ENCODE measurements at regions not wholly inside any gene's neighbourhood (a gene's known extent, or its start where the extent isn't known, plus 50 kb on each side); places are given as distances from the start of the nearest gene placed in this dataset.
"Not testable (repeated sequence)": the region's sequence is repeated elsewhere in the genome, so short reads cannot be mapped to it uniquely, and the experiment has no call there.

GRCh38 chr5:39946356-39947045 is 521.7 kb upstream of the DAB2 start:
- DNase-seq = no peak

GRCh38 chr5:39945870-39946269 is 521.1 kb upstream of the DAB2 start:
- DNase-seq = no peak

- DNase-seq = no peak
These were observed 519.0 kb upstream of the DAB2 start for GRCh38 chr5:39943811-39944210.

GRCh38 chr5:39942606-39943005 is 517.8 kb upstream of the DAB2 start:
- DNase-seq = no peak

- DNase-seq = no peak
These were observed 516.6 kb upstream of the DAB2 start for GRCh38 chr5:39941416-39941815.

- DNase-seq = no peak
These were observed 510.1 kb upstream of the DAB2 start for GRCh38 chr5:39934830-39935229.

- no peak for DNase-seq
These were observed 508.3 kb upstream of the DAB2 start for GRCh38 chr5:39933061-39933460.

GRCh38 chr5:39928709-39929108 is 503.9 kb upstream of the DAB2 start:
- no peak for DNase-seq

GRCh38 chr5:39919876-39920275 is 495.1 kb upstream of the DAB2 start:
- no peak for DNase-seq

GRCh38 chr5:39912906-39913305 is 488.1 kb upstream of the DAB2 start:
- DNase-seq = no peak

- not testable (repeated sequence) for DNase-seq
These were observed 482.6 kb upstream of the DAB2 start for GRCh38 chr5:39907267-39907951.

GRCh38 chr5:39906146-39906545 is 481.4 kb upstream of the DAB2 start:
- no peak for DNase-seq

GRCh38 chr5:39905356-39905755 is 480.6 kb upstream of the DAB2 start:
- no peak for DNase-seq

- no peak for DNase-seq
These were observed 477.8 kb upstream of the DAB2 start for GRCh38 chr5:39902626-39903025.

- DNase-seq = no peak
These were observed 474.0 kb upstream of the DAB2 start for GRCh38 chr5:39898731-39899130.

- DNase-seq = no peak
These were observed 471.9 kb upstream of the DAB2 start for GRCh38 chr5:39896706-39897105.

GRCh38 chr5:39896104-39896503 is 471.3 kb upstream of the DAB2 start:
- no peak for DNase-seq

- DNase-seq = no peak
These were observed 467.9 kb upstream of the DAB2 start for GRCh38 chr5:39892708-39893107.

- no peak for DNase-seq
These were observed 466.6 kb upstream of the DAB2 start for GRCh38 chr5:39891376-39891775.

GRCh38 chr5:39880985-39881384 is 456.2 kb upstream of the DAB2 start:
- no peak for DNase-seq

- DNase-seq = no peak
These were observed 452.7 kb upstream of the DAB2 start for GRCh38 chr5:39877479-39877878.

- DNase-seq = no peak
These were observed 451.4 kb upstream of the DAB2 start for GRCh38 chr5:39876146-39876545.

- DNase-seq = no peak
These were observed 445.4 kb upstream of the DAB2 start for GRCh38 chr5:39870137-39870536.

- DNase-seq = no peak
These were observed 444.6 kb upstream of the DAB2 start for GRCh38 chr5:39869396-39869795.

- DNase-seq = no peak
These were observed 443.1 kb upstream of the DAB2 start for GRCh38 chr5:39867923-39868322.
